Pancreas (tissue), 10 donors: ENCODE measurements at regions not wholly inside any gene's neighbourhood (a gene's known extent, or its start where the extent isn't known, plus 50 kb on each side); places are given as distances from the start of the nearest gene placed in this dataset.
"Not testable (repeated sequence)": the region's sequence is repeated elsewhere in the genome, so short reads cannot be mapped to it uniquely, and the experiment has no call there.

Experiments used
- ATAC-seq, 4 donors: fragments of 200-7000 bp; cut with Tn5 transposase; one replicate each; pipeline versions ENCODE4 v1.8.0 to v1.9.1; 2020; ENCODE audit warnings: mild to moderate bottlenecking in 4 of 4, moderate library complexity in 4 of 4
- DNase-seq, 6 donors: peaks; one replicate each; pipeline ENCODE4 v3.0.0-alpha.2; 2020
- FAIRE-seq: peaks from 2 replicates; lab custom pipeline; 2012; peaks lifted over from hg19 to GRCh38; lab: Jason Lieb, UNC
- H3K27ac ChIP-seq, 4 donors: fragments of 200-600 bp; sonication (generic); 1 replicate in 3 of 4; 2 replicates in 1 of 4; pipeline versions ENCODE4 v1.5.0 to v1.8.0; 2020
- H3K27me3 ChIP-seq, 4 donors: fragments of 200-600 bp; one replicate each; pipeline ENCODE4 v1.8.0; 2021
- H3K36me3 ChIP-seq, 3 donors: fragments of 200-600 bp; sonication (generic) in 1 of 3; one replicate each; pipeline versions ENCODE4 v1.5.0 to v1.8.0; 2020 to 2021
- H3K4me1 ChIP-seq, 3 donors: fragments of 200-600 bp; one replicate each; pipeline ENCODE4 v1.8.0; 2021
- H3K4me3 ChIP-seq, 4 donors: fragments of 200-600 bp; sonication (generic) in 2 of 4; one replicate each; pipeline versions ENCODE4 v1.5.0 to v1.8.0; 2020 to 2021
- H3K9me3 ChIP-seq, 4 donors: fragments of 200-600 bp; one replicate each; pipeline ENCODE4 v1.8.0; 2021
- WGBS, 2 donors: extraction: QIAGEN DNeasy Blood & Tissue Kit; methylation state at CpG; one replicate each; pipeline ENCODE4 v1.1.7; 2013; 5-methylcytosine and 5-hydroxymethylcytosine counted together
- intact Hi-C, 3 donors: fragments of 100-400 bp; cut with DNase I; formaldehyde crosslinking; loops; one replicate each; pipeline versions ENCODE4 v1.11.1 to v1.14.2; 2022
- TF ChIP-seq, protein P1 (sequence below), 4 donors: fragments of 200-600 bp; sonication (generic) in 3 of 4; IDR thresholded peaks; one replicate each; pipeline versions ENCODE4 v1.5.0 to v1.8.0; 2021; ENCODE audit warnings: antibody characterized with exemption in 4 of 4
- donor health status: healthy with polysubstance abuse.
- donor health status: DM: no; HTN: no; CAD: no; lungs with moderate emphysema.
- donor health status: DM: no; HTN: no; CAD: no.
- donor health status: control.
- donor health status: control.
- donor health status: Bipolar disorder and iron deficiency.
- donor health status: DM: yes; HTN: yes; CAD: no.
- donor health status: DM: no; HTN: no; CAD: no.
- donor health status: DM: no; HTN: no; CAD: no.
- donor health status: DM: yes; HTN: yes; CAD: no.

DNA sequence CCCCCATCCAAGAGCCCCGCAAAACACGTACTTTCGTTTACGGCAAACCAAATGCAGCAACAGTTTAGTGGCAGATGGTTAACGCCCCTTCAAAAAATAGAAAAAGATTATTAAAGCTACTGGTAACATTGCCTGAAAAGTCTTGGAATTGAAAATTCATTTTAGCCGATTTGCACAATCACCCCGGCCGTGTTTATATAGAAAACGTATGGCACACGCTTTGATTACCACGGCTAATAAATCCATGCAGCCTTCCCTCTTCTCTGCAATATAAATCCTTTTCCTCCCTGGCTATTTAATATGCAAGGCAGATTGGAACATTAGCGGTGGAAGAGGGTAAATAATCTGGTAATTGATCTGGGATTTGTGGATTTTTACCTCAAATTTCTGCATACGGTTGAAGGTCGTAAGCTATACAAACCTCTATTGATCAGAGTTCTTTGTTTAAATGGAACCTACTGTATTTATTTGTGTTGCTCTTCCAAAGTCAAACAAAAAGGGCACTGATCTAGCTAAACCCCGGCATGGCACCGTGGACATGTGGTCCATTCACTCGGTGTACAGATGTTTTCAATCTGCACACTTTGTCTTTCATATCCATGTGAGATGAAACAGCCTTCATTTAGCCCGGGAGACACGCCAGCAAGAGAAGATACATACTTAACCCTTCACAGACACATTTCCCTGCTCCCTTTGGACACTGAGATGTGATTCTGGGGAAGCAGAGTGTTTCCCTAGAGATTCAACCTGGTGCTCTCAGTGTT is 238.1 kb upstream of the MAF start:
- Histone ChIP-seq H3K9me3 (no peaks in the 10 kb centered on the region), H3K4me3 (no peak overlapping the region), H3K27me3 (no peaks in the 10 kb centered on the region), H3K27ac (no peak overlapping the region), H3K4me1 (no peaks in the 10 kb centered on the region), H3K36me3 (no peaks in the 10 kb centered on the region)
- WGBS, 2 donors = 54 to 58% methylated on average over 19 of the region's 19 CpGs
- intact Hi-C loops = no loop called here
- no peak for DNase-seq
- no peak for FAIRE-seq
- no peak for ATAC-seq
- TF ChIP-seq, protein P1, sequence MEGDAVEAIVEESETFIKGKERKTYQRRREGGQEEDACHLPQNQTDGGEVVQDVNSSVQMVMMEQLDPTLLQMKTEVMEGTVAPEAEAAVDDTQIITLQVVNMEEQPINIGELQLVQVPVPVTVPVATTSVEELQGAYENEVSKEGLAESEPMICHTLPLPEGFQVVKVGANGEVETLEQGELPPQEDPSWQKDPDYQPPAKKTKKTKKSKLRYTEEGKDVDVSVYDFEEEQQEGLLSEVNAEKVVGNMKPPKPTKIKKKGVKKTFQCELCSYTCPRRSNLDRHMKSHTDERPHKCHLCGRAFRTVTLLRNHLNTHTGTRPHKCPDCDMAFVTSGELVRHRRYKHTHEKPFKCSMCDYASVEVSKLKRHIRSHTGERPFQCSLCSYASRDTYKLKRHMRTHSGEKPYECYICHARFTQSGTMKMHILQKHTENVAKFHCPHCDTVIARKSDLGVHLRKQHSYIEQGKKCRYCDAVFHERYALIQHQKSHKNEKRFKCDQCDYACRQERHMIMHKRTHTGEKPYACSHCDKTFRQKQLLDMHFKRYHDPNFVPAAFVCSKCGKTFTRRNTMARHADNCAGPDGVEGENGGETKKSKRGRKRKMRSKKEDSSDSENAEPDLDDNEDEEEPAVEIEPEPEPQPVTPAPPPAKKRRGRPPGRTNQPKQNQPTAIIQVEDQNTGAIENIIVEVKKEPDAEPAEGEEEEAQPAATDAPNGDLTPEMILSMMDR (IDR thresholded peaks at IDR 0.05) = no peak

DNA sequence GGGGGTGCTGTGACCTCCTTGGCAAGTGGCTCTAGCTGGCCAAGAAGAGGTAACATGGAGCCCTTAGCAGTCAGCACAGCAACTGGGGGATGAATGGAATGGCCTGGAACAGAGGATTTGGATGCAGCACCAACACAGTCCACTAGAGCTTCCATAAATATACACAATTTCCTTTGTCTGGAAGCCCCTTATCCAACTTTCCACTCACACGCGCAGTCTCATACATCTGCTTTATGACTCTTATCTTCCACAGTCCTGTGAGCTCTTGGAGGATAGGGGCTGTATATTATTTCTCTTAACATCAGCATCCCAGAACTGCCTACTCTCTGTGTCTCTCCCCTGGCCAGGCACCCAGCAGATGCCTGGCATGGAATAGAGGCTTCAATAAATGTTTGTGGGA is 235.6 kb upstream of the MAF start:
- TF ChIP-seq, protein P1 (IDR thresholded peaks at IDR 0.05) = no peak
- DNase-seq = no peak
- ATAC-seq = no peak
- Histone ChIP-seq H3K9me3 (no peaks in the 10 kb centered on the region), H3K4me3 (no peak overlapping the region), H3K36me3 (no peaks in the 10 kb centered on the region), H3K27me3 (no peaks in the 10 kb centered on the region), H3K27ac (no peak overlapping the region), H3K4me1 (no peaks in the 10 kb centered on the region)
- FAIRE-seq = no peak
- intact Hi-C loops = no loop called here
- 88 to 94% methylated on average over 2 of the region's 2 CpGs for WGBS, 2 donors

- no peak for DNase-seq
- H3K9me3 ChIP-seq = no peaks in the 10 kb centered on the region
- no peak for FAIRE-seq
- ATAC-seq = no peak
- no peaks in the 10 kb centered on the region for H3K27me3 ChIP-seq
- H3K36me3 ChIP-seq = no peaks in the 10 kb centered on the region
- TF ChIP-seq, protein P1 (IDR thresholded peaks at IDR 0.05) = no peak
- H3K4me1 ChIP-seq = no peaks in the 10 kb centered on the region
- H3K4me3 ChIP-seq = no peak overlapping the region
- intact Hi-C loops = no loop called here
- 87 to 89% methylated on average over 7 of the region's 7 CpGs for WGBS, 2 donors
- H3K27ac ChIP-seq = no peak overlapping the region
Measured at GRCh38 chr16:79835194-79835593, 234.7 kb upstream of the MAF start.

DNA sequence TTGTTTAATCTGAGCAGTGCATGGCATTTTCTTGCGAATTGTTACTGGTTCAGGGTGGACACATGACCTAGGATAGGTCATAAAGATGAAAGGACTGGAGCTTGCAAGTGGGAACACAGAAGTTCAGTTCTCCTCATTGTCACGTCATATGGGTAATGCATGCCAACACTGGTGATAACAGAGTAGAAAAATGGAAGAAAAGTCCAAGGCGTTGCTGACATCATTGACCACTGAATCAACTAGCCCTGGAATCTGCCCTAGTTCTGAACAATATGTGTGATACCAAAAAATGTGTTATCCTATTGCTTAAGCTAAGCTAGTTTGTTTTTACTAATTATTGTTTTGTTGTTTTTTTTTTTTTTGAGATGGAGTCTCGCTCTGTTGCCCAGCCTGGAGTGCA is 234.2 kb upstream of the MAF start:
- Histone ChIP-seq H3K27me3 (no peaks in the 10 kb centered on the region), H3K4me3 (no peak overlapping the region), H3K27ac (no peak overlapping the region), H3K9me3 (no peaks in the 10 kb centered on the region), H3K36me3 (no peaks in the 10 kb centered on the region), H3K4me1 (no peaks in the 10 kb centered on the region)
- no peak for FAIRE-seq
- intact Hi-C loops = no loop called here
- 73 to 83% methylated on average over 4 of the region's 4 CpGs for WGBS, 2 donors
- TF ChIP-seq, protein P1 (IDR thresholded peaks at IDR 0.05) = no peak
- ATAC-seq = no peak
- DNase-seq = no peak

DNA sequence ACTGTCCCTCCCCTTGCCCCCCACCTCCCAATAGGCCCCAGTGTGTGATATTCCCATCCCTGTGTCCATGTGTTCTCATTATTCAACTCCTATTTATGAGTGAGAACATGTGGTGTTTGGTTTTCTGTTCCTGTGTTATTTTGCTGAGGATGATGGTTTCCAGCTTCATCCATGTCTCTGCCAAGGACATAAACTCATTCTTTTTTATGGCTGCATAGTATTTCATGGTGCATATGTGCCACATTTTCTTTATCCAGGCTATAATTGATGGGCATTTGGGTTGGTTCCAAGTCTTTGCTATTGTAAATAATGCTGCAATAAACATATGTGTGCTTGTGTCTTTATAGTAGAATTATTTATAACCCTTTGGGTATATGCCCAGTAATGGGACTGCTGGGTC is 233.5 kb upstream of the MAF start:
- H3K4me1 ChIP-seq, intact Hi-C loops, H3K9me3 ChIP-seq, H3K27ac ChIP-seq, FAIRE-seq, H3K27me3 ChIP-seq, H3K4me3 ChIP-seq, ATAC-seq, DNase-seq, H3K36me3 ChIP-seq: not testable (repeated sequence)
